ENCODE measurements at regions not wholly inside any gene's neighbourhood (a gene's known extent, or its start where the extent isn't known, plus 50 kb on each side); places are given as distances from the start of the nearest gene placed in this dataset.
A peak's percentile ranks its signal among the peaks of the same experiment; 100 is the strongest.
"Not testable (repeated sequence)": the region's sequence is repeated elsewhere in the genome, so short reads cannot be mapped to it uniquely, and the experiment has no call there.

- DNase-seq = no peak
- intact Hi-C loops (cut with DNase I, micrococcal nuclease) = no loop called here
- no peak for ATAC-seq
Observed at GRCh38 chr2:76159042-76159648, 448.4 kb upstream of the GCFC2 start.

- intact Hi-C loops (cut with DNase I, micrococcal nuclease) = no loop called here
- no peak for ATAC-seq
- DNase-seq = no peak
Observed at GRCh38 chr2:76157531-76157930, 446.8 kb upstream of the GCFC2 start.

- ATAC-seq (no peak), DNase-seq (no peak)
- intact Hi-C loops (cut with DNase I, micrococcal nuclease) = no loop called here
Observed at GRCh38 chr2:76154981-76155380, 444.3 kb upstream of the GCFC2 start.

GRCh38 chr2:76149846-76150245, 439.1 kb upstream of the GCFC2 start:
- intact Hi-C loops (cut with DNase I, micrococcal nuclease) = no loop called here
- no peak for ATAC-seq
- DNase-seq = no peak

- intact Hi-C loops (cut with DNase I, micrococcal nuclease); ATAC-seq; DNase-seq: not testable (repeated sequence)
Observed at GRCh38 chr2:76139303-76139702, 428.6 kb upstream of the GCFC2 start.

GRCh38 chr2:76128622-76129021, 417.9 kb upstream of the GCFC2 start:
- intact Hi-C loops (cut with DNase I, micrococcal nuclease) = no loop called here
- DNase-seq (no peak), ATAC-seq (peak; percentile 80)

- ATAC-seq (no peak), DNase-seq (no peak)
- intact Hi-C loops (cut with DNase I, micrococcal nuclease) = no loop called here
Observed at GRCh38 chr2:76120176-76120575, 409.5 kb upstream of the GCFC2 start.

- intact Hi-C loops (cut with DNase I, micrococcal nuclease) = no loop called here
- DNase-seq (no peak), ATAC-seq (no peak)
Observed at GRCh38 chr2:76089683-76090082, 379.0 kb upstream of the GCFC2 start.

- no peak for DNase-seq
- no peak for ATAC-seq
- intact Hi-C loops (cut with DNase I, micrococcal nuclease) = no loop called here
Observed at GRCh38 chr2:76083248-76083647, 372.5 kb upstream of the GCFC2 start.

GRCh38 chr2:76082509-76082908, 371.8 kb upstream of the GCFC2 start:
- no peak for ATAC-seq
- intact Hi-C loops (cut with DNase I, micrococcal nuclease) = no loop called here
- DNase-seq = no peak

GRCh38 chr2:76080154-76080553, 369.4 kb upstream of the GCFC2 start:
- intact Hi-C loops (cut with DNase I, micrococcal nuclease) = no loop called here
- ATAC-seq (peak; percentile 42), DNase-seq (no peak)

- DNase-seq (no peak), ATAC-seq (no peak)
- intact Hi-C loops (cut with DNase I, micrococcal nuclease) = no loop called here
Observed at GRCh38 chr2:76075126-76075525, 364.4 kb upstream of the GCFC2 start.

- intact Hi-C loops (cut with DNase I, micrococcal nuclease) = no loop called here
- DNase-seq = no peak
- ATAC-seq = no peak
Observed at GRCh38 chr2:76073992-76074604, 363.4 kb upstream of the GCFC2 start.

- DNase-seq (no peak), ATAC-seq (no peak)
- intact Hi-C loops (cut with DNase I, micrococcal nuclease) = no loop called here
Observed at GRCh38 chr2:76050196-76050595, 339.5 kb upstream of the GCFC2 start.

- intact Hi-C loops (cut with DNase I, micrococcal nuclease) = no loop called here
- ATAC-seq = no peak
- DNase-seq = no peak
Observed at GRCh38 chr2:76044701-76045100, 334.0 kb upstream of the GCFC2 start.

GRCh38 chr2:76039505-76039904, 328.8 kb upstream of the GCFC2 start:
- no peak for ATAC-seq

GRCh38 chr2:76027761-76028160, 317.0 kb upstream of the GCFC2 start:
- intact Hi-C loops (cut with DNase I, micrococcal nuclease) = no loop called here
- DNase-seq (no peak), ATAC-seq (no peak)

More at GRCh38 chr2:76039505-76039904, 328.8 kb upstream of the GCFC2 start:
- DNase-seq = no peak
- intact Hi-C loops (cut with DNase I, micrococcal nuclease) = no loop called here

- intact Hi-C loops (cut with DNase I, micrococcal nuclease) = no loop called here
- DNase-seq = no peak
- peak; percentile 37 for ATAC-seq
Observed at GRCh38 chr2:76019128-76019527, 308.4 kb upstream of the GCFC2 start.

GRCh38 chr2:76009484-76009883, 298.8 kb upstream of the GCFC2 start:
- intact Hi-C loops (cut with DNase I, micrococcal nuclease) = no loop called here

GRCh38 chr2:76008001-76008702, 297.4 kb upstream of the GCFC2 start:
- intact Hi-C loops (cut with DNase I, micrococcal nuclease) = no loop called here
- peak; percentile 100 for ATAC-seq
- peak; percentile 73 to 84 for DNase-seq

More at GRCh38 chr2:76009484-76009883, 298.8 kb upstream of the GCFC2 start:
- DNase-seq (no peak), ATAC-seq (no peak)

Measured in left colon (tissue), 2 donors.